ENCODE measurements at regions not wholly inside any gene's neighbourhood (a gene's known extent, or its start where the extent isn't known, plus 50 kb on each side); places are given as distances from the start of the nearest gene placed in this dataset.

DNA sequence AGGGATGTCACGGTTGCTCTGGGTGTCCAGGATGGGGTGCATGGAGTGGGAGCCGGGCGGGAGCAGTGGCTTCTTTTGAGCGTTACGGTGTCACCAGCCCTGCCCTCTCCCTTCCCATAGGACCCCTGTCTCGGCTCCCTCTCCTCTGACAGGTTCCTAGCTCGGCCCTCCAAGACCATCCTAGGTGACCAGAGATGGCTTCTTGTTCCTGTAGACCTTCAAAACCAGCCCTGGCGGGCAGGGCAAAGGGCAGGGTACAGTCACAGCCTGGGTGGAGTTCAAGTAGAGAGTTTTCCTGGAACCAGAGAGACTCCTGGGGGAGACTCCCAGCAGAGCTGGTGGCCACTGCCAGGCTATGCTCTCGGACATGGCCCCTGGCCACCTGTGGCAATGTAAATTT lies 345.6 kb upstream of the AJAP1 start:
- TF ChIP-seq CTCF (IDR thresholded peaks at IDR 0.05; ENCODE audit: low read depth, low read length, missing input control) (no peak), HNF4G (IDR thresholded peaks at IDR 0.05) (no peak), RAD21 (IDR thresholded peaks at IDR 0.05) (no peak), RXRA (IDR thresholded peaks at IDR 0.05) (no peak), JUND (IDR thresholded peaks at IDR 0.05) (no peak), SP1 (IDR thresholded peaks at IDR 0.05) (no peak)
